ENCODE measurements at regions not wholly inside any gene's neighbourhood (a gene's known extent, or its start where the extent isn't known, plus 50 kb on each side); places are given as distances from the start of the nearest gene placed in this dataset.

DNA sequence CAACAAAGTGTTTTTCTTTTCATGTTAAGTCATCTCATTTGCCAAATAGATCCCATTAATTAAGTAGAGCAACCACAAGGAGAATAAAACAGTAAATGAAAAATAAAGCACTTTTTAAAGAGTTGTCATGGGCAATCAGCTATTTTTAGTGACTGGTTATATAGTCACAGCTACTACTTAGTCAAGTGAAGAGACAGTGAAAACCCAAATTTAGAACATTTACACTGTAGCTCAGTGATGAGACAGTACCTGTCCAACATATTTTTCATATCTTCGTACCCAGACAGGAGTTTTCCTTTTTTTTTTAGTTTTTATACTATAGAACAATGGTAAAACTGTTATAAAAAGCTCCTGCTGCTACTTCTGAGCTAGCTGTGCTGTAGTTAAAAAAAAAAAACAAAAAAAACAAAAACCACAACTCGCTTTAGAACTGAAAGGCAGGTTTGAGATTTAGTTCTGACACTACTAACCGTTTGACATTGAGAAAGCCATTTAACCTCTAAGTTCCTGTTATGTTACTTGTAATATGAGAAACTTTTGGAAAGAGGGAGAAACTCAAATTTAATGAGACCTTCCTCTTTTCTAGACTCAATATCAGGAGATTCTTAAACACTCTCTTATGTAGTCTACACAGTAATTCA, 777.5 kb downstream of the ADGRL2 start:
- H3K36me3 ChIP-seq = no peaks in the 10 kb centered on the region
- WGBS (ENCODE audit: insufficient coverage, low coverage, low lambda C conversion rate, missing lambda C conversion rate) = 43% methylated on average over 3 of the region's 3 CpGs
- H3K4me3 ChIP-seq = no peak overlapping the region
- no peak for DNase-seq
- H3K27me3 ChIP-seq = no peaks in the 10 kb centered on the region
- no peaks in the 10 kb centered on the region for H3K9me3 ChIP-seq
- TF ChIP-seq, protein P1, sequence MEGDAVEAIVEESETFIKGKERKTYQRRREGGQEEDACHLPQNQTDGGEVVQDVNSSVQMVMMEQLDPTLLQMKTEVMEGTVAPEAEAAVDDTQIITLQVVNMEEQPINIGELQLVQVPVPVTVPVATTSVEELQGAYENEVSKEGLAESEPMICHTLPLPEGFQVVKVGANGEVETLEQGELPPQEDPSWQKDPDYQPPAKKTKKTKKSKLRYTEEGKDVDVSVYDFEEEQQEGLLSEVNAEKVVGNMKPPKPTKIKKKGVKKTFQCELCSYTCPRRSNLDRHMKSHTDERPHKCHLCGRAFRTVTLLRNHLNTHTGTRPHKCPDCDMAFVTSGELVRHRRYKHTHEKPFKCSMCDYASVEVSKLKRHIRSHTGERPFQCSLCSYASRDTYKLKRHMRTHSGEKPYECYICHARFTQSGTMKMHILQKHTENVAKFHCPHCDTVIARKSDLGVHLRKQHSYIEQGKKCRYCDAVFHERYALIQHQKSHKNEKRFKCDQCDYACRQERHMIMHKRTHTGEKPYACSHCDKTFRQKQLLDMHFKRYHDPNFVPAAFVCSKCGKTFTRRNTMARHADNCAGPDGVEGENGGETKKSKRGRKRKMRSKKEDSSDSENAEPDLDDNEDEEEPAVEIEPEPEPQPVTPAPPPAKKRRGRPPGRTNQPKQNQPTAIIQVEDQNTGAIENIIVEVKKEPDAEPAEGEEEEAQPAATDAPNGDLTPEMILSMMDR (IDR thresholded peaks at IDR 0.05) = no peak
- no peak for TF ChIP-seq POLR2A (IDR thresholded peaks at IDR 0.05)
- intact Hi-C loops (cut with DNase I) = no loop called here
- ATAC-seq = no peak
- H3K27ac ChIP-seq = no peak overlapping the region
- no peaks in the 10 kb centered on the region for H3K4me1 ChIP-seq

DNA sequence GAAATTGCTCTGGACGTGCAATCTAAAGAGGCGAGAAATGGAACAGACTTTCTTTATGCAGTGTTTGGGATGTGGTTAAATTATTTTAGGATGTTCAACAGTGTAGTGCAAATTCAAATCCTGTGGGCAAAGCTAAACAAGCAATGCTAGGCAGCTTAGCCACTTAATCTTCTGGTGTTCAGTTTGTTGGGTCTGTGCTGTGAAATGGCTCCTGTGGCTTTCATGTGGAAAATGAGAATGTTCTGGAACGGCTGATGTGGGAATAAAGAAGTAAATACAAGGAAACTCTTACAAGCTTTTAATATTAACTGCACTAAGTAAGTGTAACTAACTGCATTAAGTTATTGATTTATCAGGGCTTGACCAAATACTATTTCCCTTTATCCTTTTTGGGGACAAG, 766.6 kb downstream of the ADGRL2 start:
- no peak for ATAC-seq
- H3K27me3 ChIP-seq = no peaks in the 10 kb centered on the region
- DNase-seq = no peak
- TF ChIP-seq POLR2A (IDR thresholded peaks at IDR 0.05) = no peak
- TF ChIP-seq, protein P1 (IDR thresholded peaks at IDR 0.05) = no peak
- no peak overlapping the region for H3K4me3 ChIP-seq
- no peaks in the 10 kb centered on the region for H3K36me3 ChIP-seq
- no peak overlapping the region for H3K27ac ChIP-seq
- intact Hi-C loops (cut with DNase I) = no loop called here
- H3K9me3 ChIP-seq = no peaks in the 10 kb centered on the region
- no peaks in the 10 kb centered on the region for H3K4me1 ChIP-seq
- 59% methylated on average over 3 of the region's 3 CpGs for WGBS (ENCODE audit: insufficient coverage, low coverage, low lambda C conversion rate, missing lambda C conversion rate)

DNA sequence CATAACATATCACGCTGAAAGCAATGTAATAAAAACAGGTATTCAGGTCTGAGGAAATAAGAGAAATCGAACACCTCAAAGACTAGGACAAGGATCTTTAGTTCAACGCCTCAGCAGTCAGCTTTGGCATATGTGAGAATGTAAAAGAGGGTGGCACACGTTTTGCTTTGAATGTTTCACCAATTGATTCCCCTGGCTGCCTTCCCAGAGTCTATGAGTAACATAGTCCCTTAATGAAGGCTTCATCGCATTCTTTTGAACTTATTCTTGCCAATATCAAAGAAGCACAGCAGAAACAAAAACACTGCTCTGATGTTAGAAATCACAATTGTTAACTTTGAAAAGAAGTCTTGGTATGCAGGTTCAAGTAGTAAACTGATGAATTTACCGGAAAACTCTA, 764.8 kb downstream of the ADGRL2 start:
- Histone ChIP-seq H3K4me3 (no peak overlapping the region), H3K4me1 (no peaks in the 10 kb centered on the region), H3K27me3 (no peaks in the 10 kb centered on the region), H3K36me3 (no peaks in the 10 kb centered on the region), H3K9me3 (no peaks in the 10 kb centered on the region), H3K27ac (no peak overlapping the region)
- ATAC-seq (no peak), DNase-seq (no peak)
- 59% methylated on average over 6 of the region's 6 CpGs for WGBS (ENCODE audit: insufficient coverage, low coverage, low lambda C conversion rate, missing lambda C conversion rate)
- TF ChIP-seq, protein P1 (IDR thresholded peaks at IDR 0.05) = no peak
- no peak for TF ChIP-seq POLR2A (IDR thresholded peaks at IDR 0.05)
- intact Hi-C loops (cut with DNase I) = no loop called here

DNA sequence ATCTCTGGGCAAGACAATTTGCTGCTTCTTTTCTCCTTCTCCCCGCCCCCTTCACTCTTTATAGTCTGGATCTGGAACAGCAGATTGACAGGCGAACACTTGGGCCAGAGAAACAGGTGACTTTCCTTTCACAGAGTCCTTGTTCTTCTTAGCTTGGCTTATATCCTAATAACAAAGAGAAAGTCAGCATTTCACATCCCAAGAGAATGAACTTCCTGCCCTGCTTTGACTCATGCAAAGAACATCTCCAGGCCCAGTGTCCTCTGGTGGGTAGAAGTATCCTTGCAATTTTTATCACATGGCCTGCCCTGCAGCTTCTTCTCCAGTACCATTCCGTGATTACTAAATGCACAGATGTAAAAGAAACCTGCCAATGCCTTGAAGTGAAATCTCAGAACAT, 764.4 kb downstream of the ADGRL2 start:
- no peak for TF ChIP-seq POLR2A (IDR thresholded peaks at IDR 0.05)
- TF ChIP-seq, protein P1 (IDR thresholded peaks at IDR 0.05) = no peak
- no peak overlapping the region for H3K4me3 ChIP-seq
- no peaks in the 10 kb centered on the region for H3K36me3 ChIP-seq
- no peaks in the 10 kb centered on the region for H3K4me1 ChIP-seq
- intact Hi-C loops (cut with DNase I) = no loop called here
- no peak for DNase-seq
- H3K9me3 ChIP-seq = no peaks in the 10 kb centered on the region
- H3K27me3 ChIP-seq = no peaks in the 10 kb centered on the region
- ATAC-seq = no peak
- H3K27ac ChIP-seq = no peak overlapping the region
- 68% methylated on average over 3 of the region's 3 CpGs for WGBS (ENCODE audit: insufficient coverage, low coverage, low lambda C conversion rate, missing lambda C conversion rate)

DNA sequence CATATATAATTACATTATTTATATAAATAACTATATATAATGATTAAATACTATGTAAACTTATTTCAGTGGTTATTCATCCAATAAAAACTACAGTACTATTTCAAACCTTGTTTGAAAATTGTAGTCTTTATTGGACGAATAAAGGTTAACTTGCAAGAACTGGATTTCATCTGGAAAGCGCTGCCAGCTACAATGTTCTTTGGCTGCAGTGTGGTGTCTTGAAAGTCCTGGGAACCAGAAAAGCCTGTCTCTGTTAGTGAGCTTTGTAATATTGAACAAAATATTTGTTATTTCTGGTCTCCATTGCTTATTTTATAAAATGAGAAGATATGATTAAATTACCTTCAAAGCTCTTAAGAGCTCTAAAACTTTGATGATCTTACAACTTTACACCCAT, 763.6 kb downstream of the ADGRL2 start:
- Histone ChIP-seq H3K4me3 (no peak overlapping the region), H3K27ac (no peak overlapping the region), H3K9me3 (no peaks in the 10 kb centered on the region), H3K36me3 (no peaks in the 10 kb centered on the region), H3K4me1 (no peaks in the 10 kb centered on the region), H3K27me3 (no peaks in the 10 kb centered on the region)
- whole genome bisulfite sequencing (ENCODE audit: insufficient coverage, low coverage, low lambda C conversion rate, missing lambda C conversion rate) = 78% methylated on average over 2 of the region's 2 CpGs
- ATAC-seq = no peak
- no peak for DNase-seq
- TF ChIP-seq, protein P1 (IDR thresholded peaks at IDR 0.05) = no peak
- no peak for TF ChIP-seq POLR2A (IDR thresholded peaks at IDR 0.05)
- intact Hi-C loops (cut with DNase I) = no loop called here

Data from right lobe of liver (tissue), 6 donors.